Adrenal gland (tissue), 9 donors: ENCODE measurements at regions not wholly inside any gene's neighbourhood (a gene's known extent, or its start where the extent isn't known, plus 50 kb on each side); places are given as distances from the start of the nearest gene placed in this dataset.

Experiments used
- DNase-seq, 7 donors: peaks; one replicate each; pipeline ENCODE4 v3.0.0-alpha.2; 2019 to 2020
- H3K27ac ChIP-seq, 5 donors: fragments of 200-600 bp; sonication (generic) in 4 of 5; 1 replicate in 3 of 5; 2 replicates in 2 of 5; pipeline versions ENCODE4 v1.5.1 to v1.8.0; 2016 to 2020; ENCODE audit warnings: mild to moderate bottlenecking in 1 of 5
- H3K27me3 ChIP-seq: fragments of 200-600 bp; 2 replicates; pipeline ENCODE4 v1.8.0; 2021
- H3K36me3 ChIP-seq, 2 donors: fragments of 200-600 bp; replicated peaks in 1 of 2; 1 replicate in 1 of 2; 2 replicates in 1 of 2; pipeline versions ENCODE4 v1.5.1 to v1.8.0; 2018 to 2022
- H3K4me1 ChIP-seq, 2 donors: fragments of 200-600 bp; replicated peaks in 1 of 2; 1 replicate in 1 of 2; 2 replicates in 1 of 2; pipeline versions ENCODE4 v1.5.1 to v1.8.0; 2018 to 2021
- H3K4me3 ChIP-seq, 4 donors: fragments of 200-600 bp; sonication (generic) in 3 of 4; one replicate each; pipeline ENCODE4 v1.5.1; 2016 to 2018
- H3K9me3 ChIP-seq, 3 donors: fragments of 200-600 bp; sonication (generic) in 1 of 3; replicated peaks in 1 of 3; 1 replicate in 2 of 3; 2 replicates in 1 of 3; pipeline versions ENCODE4 v1.5.1 to v1.8.0; 2016 to 2021
- CTCF ChIP-seq, 6 experiments: fragments of 450-650 bp in 4 of 6; fragments of 200-600 bp in 2 of 6; sonication (generic) in 1 of 6; IDR thresholded peaks; 1 replicate in 5 of 6; 2 replicates in 1 of 6; pipeline versions ENCODE4 v1.5.1 to v1.8.0; 2016 to 2021; ENCODE audit warnings: antibody characterized with exemption in 6 of 6, mild to moderate bottlenecking in 2 of 6, moderate library complexity in 1 of 6
- POLR2A ChIP-seq, 2 donors: fragments of 450-650 bp; IDR thresholded peaks; one replicate each; pipeline ENCODE4 v1.6.1; 2017; ENCODE audit warnings: antibody characterized with exemption in 2 of 2, mild to moderate bottlenecking in 2 of 2, moderate library complexity in 1 of 2
- WGBS, 4 donors: extraction: QIAGEN DNeasy Blood & Tissue Kit in 2 of 4; methylation state at CpG; one replicate each; pipeline versions ENCODE4 v1.1.5 to v1.1.7; 2013 to 2017; 5-methylcytosine and 5-hydroxymethylcytosine counted together
- intact Hi-C, 2 donors: fragments of 100-400 bp; cut with DNase I; formaldehyde crosslinking; loops; one replicate each; pipeline versions ENCODE4 v1.14.1 to v1.15.0; 2022 to 2023
- donor health status: healthy with polysubstance abuse.
- donor health status: Bipolar disorder and iron deficiency.
- donor health status: DM: yes; HTN: yes; CAD: no.
- donor health status: DM: no; HTN: no; CAD: no.
- donor health status: DM: no; HTN: no; CAD: no.

DNA sequence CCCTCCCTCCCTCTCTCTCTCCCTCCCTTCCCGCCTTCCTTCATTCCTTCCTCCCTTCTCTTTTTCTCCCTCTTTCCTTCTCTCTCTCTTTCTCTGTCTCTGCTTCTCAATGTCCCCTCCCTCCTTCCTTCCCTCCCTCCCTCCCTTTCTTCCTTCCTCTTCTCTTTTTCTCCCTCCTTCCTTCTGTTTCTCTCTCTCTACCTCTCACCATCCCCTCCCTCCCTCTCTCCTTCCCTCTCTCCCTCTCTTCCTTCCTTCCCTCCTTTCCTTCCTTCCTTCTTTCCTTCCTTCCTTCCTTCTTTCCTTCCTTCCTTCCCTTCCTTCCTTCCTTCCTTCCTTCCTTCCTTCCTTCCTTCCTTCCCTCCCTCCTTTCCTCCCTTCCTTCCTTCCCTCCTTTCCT is 504.6 kb downstream of the EPHA3 start:
- no peak for DNase-seq

DNA sequence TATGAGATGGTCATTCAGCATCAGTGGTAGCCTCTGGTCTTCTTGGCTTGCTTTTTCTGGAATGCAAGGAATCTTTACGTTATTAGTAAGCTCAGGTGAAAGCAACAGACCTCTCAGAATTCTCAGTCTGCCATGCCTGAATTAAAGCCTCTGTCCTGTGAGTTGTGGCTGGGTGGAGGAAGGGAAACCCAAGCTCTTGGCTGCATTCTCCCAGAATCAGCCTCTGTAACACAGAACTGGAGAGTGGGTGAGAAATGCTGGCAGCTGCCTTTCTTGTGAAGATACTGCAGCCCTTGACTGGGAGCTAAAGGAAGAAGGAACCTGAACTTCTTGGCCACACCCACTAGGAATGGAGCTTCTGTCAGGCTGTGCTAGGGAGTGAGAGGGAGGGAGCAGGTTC is 505.8 kb downstream of the EPHA3 start:
- H3K36me3 ChIP-seq: no peaks in the 10 kb centered on the region
- H3K9me3 ChIP-seq: no peaks in the 10 kb centered on the region
- no peak for DNase-seq
- H3K4me1 ChIP-seq: no peaks in the 10 kb centered on the region
- no peak for TF ChIP-seq CTCF (IDR thresholded peaks at IDR 0.05)
- no peak for TF ChIP-seq POLR2A (IDR thresholded peaks at IDR 0.05)
- intact Hi-C loops: no loop called here
- H3K27me3 ChIP-seq: no peaks in the 10 kb centered on the region
- H3K4me3 ChIP-seq: no peak overlapping the region
- H3K27ac ChIP-seq: no peak overlapping the region
- WGBS, 4 donors: 33 to 80% (median 52%) methylated on average over 1 of the region's 1 CpG

More for the DNA sequence above, 504.6 kb downstream of the EPHA3 start:
- H3K4me3 ChIP-seq: no peak overlapping the region
- no peaks in the 10 kb centered on the region for H3K27me3 ChIP-seq
- intact Hi-C loops: no loop called here
- no peaks in the 10 kb centered on the region for H3K4me1 ChIP-seq
- H3K36me3 ChIP-seq: no peaks in the 10 kb centered on the region
- 86 to 100% (median 97%) methylated on average over 1 of the region's 1 CpG for WGBS, 4 donors
- H3K9me3 ChIP-seq: no peaks in the 10 kb centered on the region
- no peak overlapping the region for H3K27ac ChIP-seq
- TF ChIP-seq POLR2A (IDR thresholded peaks at IDR 0.05): no peak
- no peak for TF ChIP-seq CTCF (IDR thresholded peaks at IDR 0.05)

DNA sequence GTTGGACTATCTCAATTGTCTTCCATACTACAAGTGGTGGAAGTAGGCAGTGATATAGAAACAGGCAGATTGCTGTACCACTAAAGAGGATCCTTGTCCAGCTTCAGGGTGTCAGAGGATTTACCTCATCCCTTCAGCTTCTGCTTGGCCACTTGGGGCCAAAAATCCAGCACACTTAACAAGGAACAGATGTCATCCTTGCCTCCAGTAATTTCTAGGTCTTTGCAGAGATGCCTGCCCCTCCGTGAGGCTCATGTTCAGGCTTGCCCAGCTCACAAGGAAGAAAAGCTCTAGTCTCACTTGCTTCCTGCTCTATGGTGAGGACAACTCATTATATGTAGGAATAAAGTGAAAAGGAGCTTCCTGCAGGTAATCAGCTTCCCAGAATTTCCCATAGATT is 510.3 kb downstream of the EPHA3 start:
- intact Hi-C loops: no loop called here
- no peaks in the 10 kb centered on the region for H3K9me3 ChIP-seq
- WGBS, 4 donors: 29 to 88% (median 66%) methylated on average over 1 of the region's 1 CpG
- TF ChIP-seq CTCF (IDR thresholded peaks at IDR 0.05) (no peak), POLR2A (IDR thresholded peaks at IDR 0.05) (no peak)
- H3K4me1 ChIP-seq: no peaks in the 10 kb centered on the region
- H3K27ac ChIP-seq: no peak overlapping the region
- no peaks in the 10 kb centered on the region for H3K27me3 ChIP-seq
- no peak overlapping the region for H3K4me3 ChIP-seq
- H3K36me3 ChIP-seq: no peaks in the 10 kb centered on the region
- DNase-seq: no peak

- TF ChIP-seq CTCF (IDR thresholded peaks at IDR 0.05): no peak
- no peak for TF ChIP-seq POLR2A (IDR thresholded peaks at IDR 0.05)
Measured at GRCh38 chr3:89619263-89619662, 511.8 kb downstream of the EPHA3 start.

More at GRCh38 chr3:89619263-89619662, 511.8 kb downstream of the EPHA3 start:
- H3K27ac ChIP-seq: no peak overlapping the region
- H3K4me1 ChIP-seq: no peaks in the 10 kb centered on the region
- WGBS, 4 donors: 75 to 84% (median 78%) methylated on average over 1 of the region's 1 CpG
- no peak for DNase-seq
- no peak overlapping the region for H3K4me3 ChIP-seq
- H3K36me3 ChIP-seq: no peaks in the 10 kb centered on the region
- no peaks in the 10 kb centered on the region for H3K9me3 ChIP-seq
- no peaks in the 10 kb centered on the region for H3K27me3 ChIP-seq
- intact Hi-C loops: no loop called here
